K562 (cell line): ENCODE measurements at regions not wholly inside any gene's neighbourhood (a gene's known extent, or its start where the extent isn't known, plus 50 kb on each side); places are given as distances from the start of the nearest gene placed in this dataset.

Experiments
- BRD9 ChIP-seq: fragments of 450-650 bp; IDR thresholded peaks from 2 replicates; pipeline ENCODE4 v1.6.1; 2018; ENCODE audit warnings: low read depth; ENCODE audit not compliant: partially characterized antibody
- CBFB ChIP-seq: sonication (generic); formaldehyde crosslinking; IDR thresholded peaks from 2 replicates; pipeline ENCODE4 v1.4.0; 2020; ENCODE audit warnings: mild to moderate bottlenecking, missing genetic modification reagents
- HMBOX1 ChIP-seq: sonication (generic); IDR thresholded peaks from 2 replicates; pipeline ENCODE4 v1.6.1; 2016
- PATZ1 ChIP-seq: fragments of 250-450 bp; sonication (Bioruptor Pico); IDR thresholded peaks from 2 replicates; pipeline ENCODE4 v1.5.0; 2020; ENCODE audit warnings: mild to moderate bottlenecking, borderline replicate concordance
- POLR2G ChIP-seq: fragments of 200-400 bp; formaldehyde crosslinking; IDR thresholded peaks from 2 replicates; pipeline ENCODE4 v1.6.1; 2017; ENCODE audit warnings: low read depth, mild to moderate bottlenecking, antibody characterized with exemption, low read length, moderate library complexity
- RAD21 ChIP-seq, 2 experiments: fragments of 250-450 bp in 1 of 2; fragments of 450-650 bp in 1 of 2; sonication (Bioruptor Pico) in 1 of 2; formaldehyde crosslinking in 1 of 2; IDR thresholded peaks in 1 of 2; conservative IDR thresholded peaks in 1 of 2; 2 replicates each; pipeline versions ENCODE4 v1.4.0 to v1.8.0; 2020 to 2022; ENCODE audit warnings: mild to moderate bottlenecking in 2 of 2, moderate library complexity in 1 of 2
- SP1 ChIP-seq: sonication (generic); formaldehyde crosslinking; IDR thresholded peaks from 2 replicates; pipeline ENCODE4 v1.8.1; 2022; ENCODE audit warnings: mild to moderate bottlenecking, missing genetic modification reagents
- SRSF7 ChIP-seq: fragments of 200-400 bp; formaldehyde crosslinking; optimal IDR thresholded peaks from 2 replicates; pipeline ENCODE3; 2017; ENCODE audit warnings: mild to moderate bottlenecking, low read depth, low read length
- ZNF280A ChIP-seq: fragments of 450-650 bp; IDR thresholded peaks from 2 replicates; pipeline ENCODE4 v1.6.1; 2018; ENCODE audit warnings: mild to moderate bottlenecking, low read depth; ENCODE audit not compliant: partially characterized antibody
- TF ChIP-seq, protein P1 (sequence below): IDR thresholded peaks from 3 replicates; pipeline ENCODE4 v1.6.1; 2011; ENCODE audit warnings: borderline replicate concordance, mild to moderate bottlenecking; ENCODE audit not compliant: insufficient read length, insufficient read depth
- TF ChIP-seq, protein P2 (sequence below), 3 experiments: fragments of 200-800 bp in 1 of 3; fragments of 250-450 bp in 1 of 3; fragments of 450-650 bp in 1 of 3; sonication (Bioruptor Pico) in 1 of 3; sonication (Bioruptor generic) in 1 of 3; formaldehyde crosslinking in 1 of 3; IDR thresholded peaks; 2 replicates each; pipeline versions ENCODE4 v1.6.1 to v1.8.0; 2016 to 2022; ENCODE audit warnings: mild to moderate bottlenecking in 2 of 3, missing genetic modification characterization in 2 of 3, missing compliant biosample characterization in 1 of 3, moderate library complexity in 1 of 3

DNA sequence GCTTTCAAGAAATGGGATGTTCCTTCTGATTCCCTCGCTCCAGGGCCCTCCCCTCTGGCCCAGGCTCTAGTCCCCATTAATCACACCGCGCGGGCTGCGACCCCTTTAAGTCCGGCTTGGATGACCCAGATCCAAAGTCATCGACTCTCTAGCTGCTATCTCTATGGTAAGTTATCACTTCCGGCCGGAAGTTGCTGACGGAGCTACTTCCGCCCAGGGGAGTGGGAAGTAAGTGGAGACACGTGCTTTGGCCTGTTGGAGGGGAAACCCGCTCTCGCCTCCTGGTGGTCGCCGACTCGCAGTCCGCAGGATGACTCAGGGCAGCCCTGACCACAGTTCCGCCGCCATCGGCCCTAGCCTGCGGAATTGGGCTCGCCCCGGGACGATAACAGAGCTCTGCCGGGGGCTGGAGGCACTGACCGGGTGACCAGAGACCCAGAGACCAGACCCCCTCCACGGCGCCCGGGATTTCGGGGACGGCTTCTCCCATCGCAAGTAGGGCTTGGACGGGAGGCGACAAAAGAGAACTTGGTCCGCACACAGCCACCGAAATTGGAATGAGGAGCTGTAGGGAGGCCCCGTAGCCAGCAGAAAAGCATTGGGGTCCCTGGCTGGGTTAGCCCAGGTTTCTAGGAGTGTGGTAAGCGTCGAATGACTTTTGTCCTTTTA lies 52.2 kb upstream of the SEC14L1 start (continued):
- TF ChIP-seq, protein P1, sequence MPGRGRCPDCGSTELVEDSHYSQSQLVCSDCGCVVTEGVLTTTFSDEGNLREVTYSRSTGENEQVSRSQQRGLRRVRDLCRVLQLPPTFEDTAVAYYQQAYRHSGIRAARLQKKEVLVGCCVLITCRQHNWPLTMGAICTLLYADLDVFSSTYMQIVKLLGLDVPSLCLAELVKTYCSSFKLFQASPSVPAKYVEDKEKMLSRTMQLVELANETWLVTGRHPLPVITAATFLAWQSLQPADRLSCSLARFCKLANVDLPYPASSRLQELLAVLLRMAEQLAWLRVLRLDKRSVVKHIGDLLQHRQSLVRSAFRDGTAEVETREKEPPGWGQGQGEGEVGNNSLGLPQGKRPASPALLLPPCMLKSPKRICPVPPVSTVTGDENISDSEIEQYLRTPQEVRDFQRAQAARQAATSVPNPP: no peak
- no peak for TF ChIP-seq PATZ1
- peak; percentile 96 for TF ChIP-seq POLR2G
- peak; percentile 84 for TF ChIP-seq SP1 (CRISPR knock-in tag)
- TF ChIP-seq, protein P2, sequence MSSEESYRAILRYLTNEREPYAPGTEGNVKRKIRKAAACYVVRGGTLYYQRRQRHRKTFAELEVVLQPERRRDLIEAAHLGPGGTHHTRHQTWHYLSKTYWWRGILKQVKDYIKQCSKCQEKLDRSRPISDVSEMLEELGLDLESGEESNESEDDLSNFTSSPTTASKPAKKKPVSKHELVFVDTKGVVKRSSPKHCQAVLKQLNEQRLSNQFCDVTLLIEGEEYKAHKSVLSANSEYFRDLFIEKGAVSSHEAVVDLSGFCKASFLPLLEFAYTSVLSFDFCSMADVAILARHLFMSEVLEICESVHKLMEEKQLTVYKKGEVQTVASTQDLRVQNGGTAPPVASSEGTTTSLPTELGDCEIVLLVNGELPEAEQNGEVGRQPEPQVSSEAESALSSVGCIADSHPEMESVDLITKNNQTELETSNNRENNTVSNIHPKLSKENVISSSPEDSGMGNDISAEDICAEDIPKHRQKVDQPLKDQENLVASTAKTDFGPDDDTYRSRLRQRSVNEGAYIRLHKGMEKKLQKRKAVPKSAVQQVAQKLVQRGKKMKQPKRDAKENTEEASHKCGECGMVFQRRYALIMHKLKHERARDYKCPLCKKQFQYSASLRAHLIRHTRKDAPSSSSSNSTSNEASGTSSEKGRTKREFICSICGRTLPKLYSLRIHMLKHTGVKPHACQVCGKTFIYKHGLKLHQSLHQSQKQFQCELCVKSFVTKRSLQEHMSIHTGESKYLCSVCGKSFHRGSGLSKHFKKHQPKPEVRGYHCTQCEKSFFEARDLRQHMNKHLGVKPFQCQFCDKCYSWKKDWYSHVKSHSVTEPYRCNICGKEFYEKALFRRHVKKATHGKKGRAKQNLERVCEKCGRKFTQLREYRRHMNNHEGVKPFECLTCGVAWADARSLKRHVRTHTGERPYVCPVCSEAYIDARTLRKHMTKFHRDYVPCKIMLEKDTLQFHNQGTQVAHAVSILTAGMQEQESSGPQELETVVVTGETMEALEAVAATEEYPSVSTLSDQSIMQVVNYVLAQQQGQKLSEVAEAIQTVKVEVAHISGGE (CRISPR knock-in tag; IDR thresholded peaks at IDR 0.05): peak in 1 of 3 experiments; percentile 83; a peak in 2 of 6 replicates
- TF ChIP-seq CBFB (CRISPR knock-in tag): 0 out of 2 replicates have a peak, but pooled peaks have one; percentile 74
- no peak for TF ChIP-seq SRSF7
- TF ChIP-seq HMBOX1: no peak
- TF ChIP-seq ZNF280A: no peak
- TF ChIP-seq BRD9: peak; percentile 47
- peak; percentile 54 to 55 for TF ChIP-seq RAD21 (CRISPR knock-in tag; conservative IDR thresholded peaks at IDR 0.05 in 1 of 2, IDR thresholded peaks at IDR 0.05 in 1 of 2)
